Memory B cell (primary cell): ENCODE measurements at regions not wholly inside any gene's neighbourhood (a gene's known extent, or its start where the extent isn't known, plus 50 kb on each side); places are given as distances from the start of the nearest gene placed in this dataset.

ENCODE experiments used
- ATAC-seq: fragments of 150-1000 bp; cut with Tn5 transposase; 2 replicates; pipeline ENCODE4 v1.10.0; 2021; ENCODE audit warnings: low read depth, mild to moderate bottlenecking, moderate library complexity
- DNase-seq, 2 donors: peaks; one replicate each; pipeline ENCODE4 v3.0.0; 2022; ENCODE audit warnings: low spot score in 2 of 2
- H3K27ac Mint-ChIP-seq: one replicate; pipeline ENCODE4 v1.8.0; 2022; ENCODE audit warnings: mild to moderate bottlenecking, moderate library complexity, mixed read lengths
- H3K27me3 Mint-ChIP-seq: one replicate; pipeline ENCODE4 v1.8.0; 2022; ENCODE audit warnings: mixed read lengths
- H3K36me3 Mint-ChIP-seq: one replicate; pipeline ENCODE4 v1.8.0; 2022; ENCODE audit warnings: mild to moderate bottlenecking, mixed read lengths
- H3K4me1 Mint-ChIP-seq: one replicate; pipeline ENCODE4 v1.8.0; 2022; ENCODE audit warnings: mixed read lengths
- H3K4me3 Mint-ChIP-seq: one replicate; pipeline ENCODE4 v1.8.0; 2022; ENCODE audit warnings: mild to moderate bottlenecking, moderate library complexity, mixed read lengths
- H3K9me3 Mint-ChIP-seq: one replicate; pipeline ENCODE4 v1.8.0; 2022; ENCODE audit warnings: mixed read lengths

DNA sequence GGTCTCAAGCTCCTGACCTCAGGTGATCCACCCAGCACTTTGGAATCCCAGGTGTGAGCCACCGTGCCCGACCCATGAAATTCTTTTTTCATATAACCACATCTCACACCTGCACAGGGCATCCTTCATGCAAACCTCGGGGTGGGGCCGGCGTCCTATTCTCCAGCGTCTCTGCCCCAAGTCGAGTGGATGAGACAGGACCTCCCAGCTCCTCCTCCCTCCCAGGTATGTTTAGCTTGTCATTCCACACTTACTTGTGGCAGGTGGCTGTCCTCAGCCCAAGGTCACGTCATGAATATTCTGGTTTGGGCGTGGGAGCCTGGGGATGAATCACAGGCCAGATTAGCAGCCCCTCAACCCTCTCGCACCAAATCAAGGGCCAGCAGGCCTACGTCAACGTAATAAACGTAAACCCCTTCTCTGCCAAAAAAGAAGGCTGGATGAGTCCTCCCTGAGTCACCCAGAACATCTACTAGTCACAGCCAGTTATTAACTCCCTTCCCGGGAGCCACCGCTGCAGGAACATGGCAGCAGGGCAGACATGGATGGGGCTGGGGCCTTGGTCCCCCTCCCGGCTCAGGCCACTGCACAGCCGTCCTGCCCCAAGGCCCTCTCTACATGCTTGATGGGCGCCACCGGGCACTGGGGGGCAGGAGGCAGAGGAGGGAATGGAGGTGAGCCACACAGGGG is 91.7 kb downstream of the YTHDF1 start:
- Mint-ChIP-seq H3K4me3 (no peak overlapping the region), H3K4me1 (no peaks in the 10 kb centered on the region), H3K9me3 (peaks cover 2% of the 10 kb centered on the region), H3K36me3 (no peaks in the 10 kb centered on the region), H3K27ac (no peak overlapping the region), H3K27me3 (peaks cover 13% of the 10 kb centered on the region)
- ATAC-seq (no peak), DNase-seq (no peak)

GRCh38 chr20:63123331-63123741 is 92.6 kb downstream of the YTHDF1 start:
- Mint-ChIP-seq H3K4me3 (no peak overlapping the region), H3K9me3 (peaks cover 2% of the 10 kb centered on the region), H3K4me1 (no peaks in the 10 kb centered on the region), H3K27ac (no peak overlapping the region), H3K27me3 (peaks cover 8% of the 10 kb centered on the region), H3K36me3 (no peaks in the 10 kb centered on the region)
- no peak for DNase-seq
- no peak for ATAC-seq

GRCh38 chr20:63122626-63123025 is 93.3 kb downstream of the YTHDF1 start:
- H3K27ac Mint-ChIP-seq, result no peak overlapping the region
- ATAC-seq, result no peak
- H3K9me3 Mint-ChIP-seq, result peaks cover 2% of the 10 kb centered on the region
- H3K27me3 Mint-ChIP-seq, result peaks cover 8% of the 10 kb centered on the region
- no peak for DNase-seq
- H3K4me1 Mint-ChIP-seq, result no peaks in the 10 kb centered on the region
- no peaks in the 10 kb centered on the region for H3K36me3 Mint-ChIP-seq
- no peak overlapping the region for H3K4me3 Mint-ChIP-seq

DNA sequence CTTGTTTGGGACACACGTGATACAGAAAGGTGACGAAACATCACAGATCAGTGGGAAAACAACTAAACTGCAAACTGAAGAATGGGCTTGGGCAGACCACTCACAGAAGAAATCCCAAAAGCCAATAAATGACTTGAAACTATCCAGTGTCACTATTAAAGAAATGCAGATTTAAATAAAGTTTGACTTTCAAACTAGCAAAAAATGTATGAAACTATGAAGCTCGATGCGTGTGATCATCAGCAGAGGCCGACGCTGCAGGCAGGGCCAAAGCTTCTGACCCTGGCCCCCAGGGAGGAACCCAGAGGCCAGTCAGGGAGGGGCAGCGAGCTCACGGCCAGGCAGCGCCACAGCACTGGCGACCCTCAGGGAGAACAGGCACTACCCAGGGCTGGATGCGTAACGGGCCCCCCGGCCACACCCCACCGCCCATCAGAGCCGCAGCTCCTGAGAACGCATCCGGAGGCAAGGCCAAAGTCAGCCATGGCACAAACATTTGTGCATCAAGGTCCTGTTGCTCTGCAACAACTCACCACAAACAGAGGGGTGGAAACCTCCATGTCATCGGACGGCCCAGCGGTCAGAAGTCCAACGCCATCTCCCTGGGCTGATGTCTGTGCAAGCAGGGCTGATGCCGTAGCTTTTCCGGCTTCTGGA is 94.1 kb downstream of the YTHDF1 start:
- no peak overlapping the region for H3K4me3 Mint-ChIP-seq
- H3K4me1 Mint-ChIP-seq, result no peaks in the 10 kb centered on the region
- no peak for ATAC-seq
- H3K27me3 Mint-ChIP-seq, result peaks cover 8% of the 10 kb centered on the region
- H3K36me3 Mint-ChIP-seq, result no peaks in the 10 kb centered on the region
- H3K27ac Mint-ChIP-seq, result no peak overlapping the region
- peaks cover 2% of the 10 kb centered on the region for H3K9me3 Mint-ChIP-seq
- DNase-seq, result no peak

- no peak overlapping the region for H3K4me3 Mint-ChIP-seq
- H3K27ac Mint-ChIP-seq, result no peak overlapping the region
- H3K36me3 Mint-ChIP-seq, result no peaks in the 10 kb centered on the region
- no peaks in the 10 kb centered on the region for H3K4me1 Mint-ChIP-seq
- DNase-seq (no peak), ATAC-seq (no peak)
- H3K27me3 Mint-ChIP-seq, result peaks cover 10% of the 10 kb centered on the region
- peaks cover 2% of the 10 kb centered on the region for H3K9me3 Mint-ChIP-seq
Observed at GRCh38 chr20:63121246-63121645, 94.7 kb downstream of the YTHDF1 start.

- H3K27me3 Mint-ChIP-seq, result peaks cover 14% of the 10 kb centered on the region
- no peaks in the 10 kb centered on the region for H3K4me1 Mint-ChIP-seq
- no peak overlapping the region for H3K4me3 Mint-ChIP-seq
Observed at GRCh38 chr20:63120808-63121090, 95.2 kb downstream of the YTHDF1 start.

DNA sequence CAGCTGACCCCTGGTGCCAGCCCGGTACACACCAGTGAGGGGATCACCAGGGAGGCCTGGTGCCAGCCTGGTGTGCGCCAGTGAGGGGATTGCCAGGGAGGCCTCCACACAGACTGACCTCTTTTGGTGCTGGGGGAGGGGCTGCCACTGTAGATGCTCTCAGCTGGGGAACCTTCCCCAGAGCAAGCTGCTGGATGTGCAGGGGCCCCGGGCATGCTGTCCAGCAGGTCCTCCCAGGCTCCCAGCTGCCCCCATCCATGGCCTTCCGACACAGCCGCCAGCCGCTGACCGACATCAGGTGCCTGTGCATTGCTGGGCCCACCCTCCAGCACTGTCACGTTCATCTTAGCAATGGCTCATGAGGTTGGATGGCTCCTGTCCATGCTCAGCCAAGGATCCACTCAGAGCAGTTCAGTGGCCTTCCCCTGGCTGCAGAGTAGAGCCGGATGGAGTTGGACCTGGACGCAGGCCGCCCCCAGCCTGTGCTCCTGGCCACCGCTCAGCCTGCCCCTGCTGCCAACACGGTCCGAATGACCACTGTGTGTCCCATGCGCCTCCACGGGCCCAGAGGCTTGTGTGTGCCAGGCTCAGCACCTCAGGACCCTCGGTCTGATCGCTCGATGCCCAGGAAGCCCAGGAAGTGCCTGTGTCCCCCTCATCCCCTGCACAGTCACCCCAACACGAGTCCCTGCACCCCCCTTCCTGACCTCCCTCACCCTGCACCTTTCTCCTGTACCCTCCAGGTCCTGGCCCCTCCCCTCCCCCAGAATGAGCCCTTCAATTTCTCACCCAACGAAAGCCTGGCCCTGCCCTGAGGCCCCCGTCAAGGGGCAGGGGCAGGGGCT is 95.7 kb downstream of the YTHDF1 start:
- Mint-ChIP-seq H3K27me3 (peaks cover 17% of the 10 kb centered on the region), H3K36me3 (no peaks in the 10 kb centered on the region), H3K9me3 (peaks cover 2% of the 10 kb centered on the region), H3K27ac (no peak overlapping the region), H3K4me1 (no peaks in the 10 kb centered on the region), H3K4me3 (no peak overlapping the region)
- no peak for DNase-seq
- no peak for ATAC-seq

More at GRCh38 chr20:63120808-63121090, 95.2 kb downstream of the YTHDF1 start:
- peaks cover 2% of the 10 kb centered on the region for H3K9me3 Mint-ChIP-seq
- H3K27ac Mint-ChIP-seq, result no peak overlapping the region
- no peaks in the 10 kb centered on the region for H3K36me3 Mint-ChIP-seq
- no peak for DNase-seq
- ATAC-seq, result no peak

- Mint-ChIP-seq H3K27ac (no peak overlapping the region), H3K36me3 (no peaks in the 10 kb centered on the region), H3K4me3 (no peak overlapping the region), H3K9me3 (peaks cover 2% of the 10 kb centered on the region), H3K4me1 (no peaks in the 10 kb centered on the region), H3K27me3 (peaks cover 20% of the 10 kb centered on the region)
- DNase-seq (no peak), ATAC-seq (no peak)
Observed at GRCh38 chr20:63119121-63119962, 96.6 kb downstream of the YTHDF1 start.

GRCh38 chr20:63118303-63119120 is 97.4 kb downstream of the YTHDF1 start:
- Mint-ChIP-seq H3K27me3 (peaks cover 23% of the 10 kb centered on the region), H3K4me3 (no peak overlapping the region), H3K36me3 (no peaks in the 10 kb centered on the region), H3K27ac (no peak overlapping the region), H3K4me1 (no peaks in the 10 kb centered on the region), H3K9me3 (peaks cover 2% of the 10 kb centered on the region)
- DNase-seq, result no peak
- no peak for ATAC-seq

- H3K36me3 Mint-ChIP-seq, result no peaks in the 10 kb centered on the region
- H3K4me1 Mint-ChIP-seq, result no peaks in the 10 kb centered on the region
- ATAC-seq (no peak), DNase-seq (no peak)
- H3K9me3 Mint-ChIP-seq, result peaks cover 2% of the 10 kb centered on the region
- H3K27me3 Mint-ChIP-seq, result peaks cover 23% of the 10 kb centered on the region
- H3K27ac Mint-ChIP-seq, result no peak overlapping the region
- H3K4me3 Mint-ChIP-seq, result no peak overlapping the region
Observed at GRCh38 chr20:63117661-63118302, 98.1 kb downstream of the YTHDF1 start.

DNA sequence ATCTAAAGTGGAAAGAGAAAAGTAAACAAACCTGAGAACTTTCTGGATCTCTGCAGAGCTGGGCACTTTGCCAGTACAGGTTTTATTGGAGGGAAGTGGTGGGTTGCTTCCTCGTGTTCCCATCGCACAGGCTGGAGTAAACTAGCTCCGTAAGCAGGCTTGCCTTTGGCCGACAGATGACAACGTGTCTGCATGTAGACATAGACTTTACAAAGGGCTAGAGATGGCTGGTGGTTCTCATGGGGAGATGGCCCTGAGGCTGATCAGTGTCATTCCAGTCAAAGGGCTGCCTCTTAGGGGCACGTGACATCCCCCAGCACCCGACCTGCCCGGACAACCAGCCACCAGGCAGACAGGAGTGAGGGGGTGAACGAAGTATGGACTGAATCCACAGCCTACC is 98.8 kb downstream of the YTHDF1 start:
- no peaks in the 10 kb centered on the region for H3K9me3 Mint-ChIP-seq
- no peaks in the 10 kb centered on the region for H3K4me1 Mint-ChIP-seq
- peaks cover 25% of the 10 kb centered on the region for H3K27me3 Mint-ChIP-seq
- ATAC-seq (no peak), DNase-seq (no peak)
- H3K4me3 Mint-ChIP-seq, result no peak overlapping the region
- no peaks in the 10 kb centered on the region for H3K36me3 Mint-ChIP-seq
- no peak overlapping the region for H3K27ac Mint-ChIP-seq

GRCh38 chr20:63116412-63117106 is 99.4 kb downstream of the YTHDF1 start:
- peaks cover 27% of the 10 kb centered on the region for H3K27me3 Mint-ChIP-seq
- peaks cover 3% of the 10 kb centered on the region for H3K36me3 Mint-ChIP-seq
- no peaks in the 10 kb centered on the region for H3K4me1 Mint-ChIP-seq
- DNase-seq (no peak), ATAC-seq (no peak)
- H3K4me3 Mint-ChIP-seq, result no peak overlapping the region
- peaks cover 4% of the 10 kb centered on the region for H3K9me3 Mint-ChIP-seq
- H3K27ac Mint-ChIP-seq, result no peak overlapping the region
